ENCODE measurements at regions not wholly inside any gene's neighbourhood (a gene's known extent, or its start where the extent isn't known, plus 50 kb on each side); places are given as distances from the start of the nearest gene placed in this dataset.

DNA sequence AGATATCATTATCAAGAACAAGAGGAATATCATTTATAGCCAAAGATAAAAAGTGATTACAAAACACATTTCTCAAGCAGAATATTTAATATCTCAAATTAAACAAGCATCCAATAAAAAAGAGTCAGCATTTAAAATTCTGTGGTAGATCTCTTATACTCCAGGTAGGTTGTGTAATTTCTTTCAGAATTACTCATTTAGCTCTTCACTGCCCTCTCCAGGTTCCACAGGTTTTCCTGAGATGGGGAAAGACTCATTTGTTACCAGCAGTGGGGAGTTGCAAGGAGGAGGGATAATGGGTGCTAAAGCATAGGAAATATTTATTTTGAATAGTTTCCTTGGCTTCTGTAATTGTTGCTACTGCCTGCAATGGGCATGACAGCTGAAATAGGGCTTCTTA lies 83.1 kb upstream of the RASGRP1 start:
- TF ChIP-seq, protein P1, sequence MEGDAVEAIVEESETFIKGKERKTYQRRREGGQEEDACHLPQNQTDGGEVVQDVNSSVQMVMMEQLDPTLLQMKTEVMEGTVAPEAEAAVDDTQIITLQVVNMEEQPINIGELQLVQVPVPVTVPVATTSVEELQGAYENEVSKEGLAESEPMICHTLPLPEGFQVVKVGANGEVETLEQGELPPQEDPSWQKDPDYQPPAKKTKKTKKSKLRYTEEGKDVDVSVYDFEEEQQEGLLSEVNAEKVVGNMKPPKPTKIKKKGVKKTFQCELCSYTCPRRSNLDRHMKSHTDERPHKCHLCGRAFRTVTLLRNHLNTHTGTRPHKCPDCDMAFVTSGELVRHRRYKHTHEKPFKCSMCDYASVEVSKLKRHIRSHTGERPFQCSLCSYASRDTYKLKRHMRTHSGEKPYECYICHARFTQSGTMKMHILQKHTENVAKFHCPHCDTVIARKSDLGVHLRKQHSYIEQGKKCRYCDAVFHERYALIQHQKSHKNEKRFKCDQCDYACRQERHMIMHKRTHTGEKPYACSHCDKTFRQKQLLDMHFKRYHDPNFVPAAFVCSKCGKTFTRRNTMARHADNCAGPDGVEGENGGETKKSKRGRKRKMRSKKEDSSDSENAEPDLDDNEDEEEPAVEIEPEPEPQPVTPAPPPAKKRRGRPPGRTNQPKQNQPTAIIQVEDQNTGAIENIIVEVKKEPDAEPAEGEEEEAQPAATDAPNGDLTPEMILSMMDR (IDR thresholded peaks at IDR 0.05; ENCODE audit: poor library complexity, severe bottlenecking) = no peak
- TF ChIP-seq EP300 (conservative IDR thresholded peaks at IDR 0.05; ENCODE audit: poor library complexity, severe bottlenecking) = no peak
- TF ChIP-seq TAF1 (IDR thresholded peaks at IDR 0.05; ENCODE audit: low read depth) = no peak
- no peak for TF ChIP-seq MXI1 (conservative IDR thresholded peaks at IDR 0.05; ENCODE audit: poor library complexity, severe bottlenecking)
- no peak for TF ChIP-seq EZH2 (IDR thresholded peaks at IDR 0.05; ENCODE audit: borderline replicate concordance, insufficient read depth, low read length, poor library complexity, severe bottlenecking)
